Kidney glomerular epithelial cell (primary cell): ENCODE measurements at regions not wholly inside any gene's neighbourhood (a gene's known extent, or its start where the extent isn't known, plus 50 kb on each side); places are given as distances from the start of the nearest gene placed in this dataset.
"Not testable (repeated sequence)": the region's sequence is repeated elsewhere in the genome, so short reads cannot be mapped to it uniquely, and the experiment has no call there.

Experiments used
- DNase-seq: peaks from one replicate; lab custom pipeline; 2025; lab: John Stamatoyannopoulos, UW

- DNase-seq = not testable (repeated sequence)
These were observed 193.6 kb downstream of the FAM72C start for GRCh38 chr1:143778178-143778577.

GRCh38 chr1:143764831-143765230 lies 207.0 kb downstream of the FAM72C start:
- DNase-seq = not testable (repeated sequence)

- not testable (repeated sequence) for DNase-seq
These were observed 211.4 kb downstream of the FAM72C start for GRCh38 chr1:143760366-143760765.

- not testable (repeated sequence) for DNase-seq
These were observed 215.8 kb downstream of the FAM72C start for GRCh38 chr1:143755961-143756360.

- no peak for DNase-seq
These were observed 222.9 kb downstream of the FAM72C start for GRCh38 chr1:143748906-143749305.

GRCh38 chr1:143736562-143736961 lies 235.2 kb downstream of the FAM72C start:
- DNase-seq = no peak

GRCh38 chr1:143735764-143736461 lies 235.9 kb downstream of the FAM72C start:
- peak; percentile 38 for DNase-seq

- not testable (repeated sequence) for DNase-seq
These were observed 237.5 kb downstream of the FAM72C start for GRCh38 chr1:143734261-143734660.

GRCh38 chr1:143730890-143731289 lies 240.9 kb downstream of the FAM72C start:
- not testable (repeated sequence) for DNase-seq

- not testable (repeated sequence) for DNase-seq
These were observed 242.2 kb downstream of the FAM72C start for GRCh38 chr1:143729449-143730111.

GRCh38 chr1:143728802-143729448 lies 242.9 kb downstream of the FAM72C start:
- DNase-seq = not testable (repeated sequence)

- no peak for DNase-seq
These were observed 244.5 kb downstream of the FAM72C start for GRCh38 chr1:143727263-143727662.

- no peak for DNase-seq
These were observed 250.8 kb downstream of the FAM72C start for GRCh38 chr1:143721024-143721373.

- no peak for DNase-seq
These were observed 251.4 kb downstream of the FAM72C start for GRCh38 chr1:143720087-143721023.

GRCh38 chr1:143718524-143718923 lies 253.3 kb downstream of the FAM72C start:
- no peak for DNase-seq

GRCh38 chr1:143718021-143718420 lies 253.8 kb downstream of the FAM72C start:
- DNase-seq = no peak

GRCh38 chr1:143717434-143717833 lies 254.4 kb downstream of the FAM72C start:
- DNase-seq = no peak

- not testable (repeated sequence) for DNase-seq
These were observed 256.9 kb downstream of the FAM72C start for GRCh38 chr1:143714913-143715312.

- not testable (repeated sequence) for DNase-seq
These were observed 262.1 kb downstream of the FAM72C start for GRCh38 chr1:143709606-143710259.

GRCh38 chr1:143702739-143703138 lies 269.0 kb downstream of the FAM72C start:
- DNase-seq = not testable (repeated sequence)

- DNase-seq = no peak
These were observed 272.1 kb downstream of the FAM72C start for GRCh38 chr1:143699731-143700130.
